IMR-90 (cell line): ENCODE measurements at regions not wholly inside any gene's neighbourhood (a gene's known extent, or its start where the extent isn't known, plus 50 kb on each side); places are given as distances from the start of the nearest gene placed in this dataset.

Experiments
- ATAC-seq: fragments of 200-7000 bp; cut with Tn5 transposase; 2 replicates; pipeline ENCODE4 v1.9.1; 2020; ENCODE audit warnings: low read depth, mild to moderate bottlenecking, moderate library complexity
- BruUV-seq: library from RNA; stranded (reverse); fragments of 400-500 nt; replicated peaks from 2 replicates; lab custom pipeline; 2021; lab: Mats Ljungman, UMichigan
- CTCF ChIA-PET: fragments of 300-600 bp; formaldehyde crosslinking; extraction: SDS; loops from one replicate; lab custom pipeline; 2021; ENCODE audit warnings: antibody characterized with exemption; lab: Yijun Ruan, JAX
- POLR2A ChIA-PET: fragments of 300-600 bp; sonication (Branson Sonifier 250); formaldehyde crosslinking; loops from one replicate; lab custom pipeline; 2022; ENCODE audit warnings: antibody characterized with exemption; ENCODE audit not compliant: unreplicated experiment; lab: Charles Lee
- DNase-seq: peaks from one replicate; pipeline ENCODE4 v3.0.0; 2013
- H2AFZ ChIP-seq: replicated peaks from 2 replicates; pipeline ENCODE3; 2013; ENCODE audit warnings: low read length, mild to moderate bottlenecking; ENCODE audit not compliant: poor library complexity
- H2AK5ac ChIP-seq: 2 replicates; pipeline ENCODE4 v1.6.1; 2013; ENCODE audit warnings: low read depth, low read length, inconsistent platforms
- H2AK9ac ChIP-seq: replicated peaks from 2 replicates; pipeline ENCODE3; 2013; ENCODE audit warnings: mild to moderate bottlenecking, low read depth, low read length, moderate library complexity; ENCODE audit not compliant: poor library complexity
- H2BK120ac ChIP-seq: 2 replicates; pipeline ENCODE4 v1.6.1; 2013; ENCODE audit warnings: low read depth, low read length, inconsistent platforms
- H2BK15ac ChIP-seq: 3 replicates; pipeline ENCODE4 v1.6.1; 2013; ENCODE audit warnings: low read depth, low read length, inconsistent platforms
- H2BK20ac ChIP-seq: 2 replicates; pipeline ENCODE4 v1.6.1; 2013; ENCODE audit warnings: low read depth, mild to moderate bottlenecking, inconsistent platforms, low read length, moderate library complexity
- H2BK5ac ChIP-seq: 2 replicates; pipeline ENCODE4 v1.6.1; 2013; ENCODE audit warnings: mild to moderate bottlenecking, low read depth, low read length, inconsistent platforms; ENCODE audit not compliant: poor library complexity, severe bottlenecking
- H3K14ac ChIP-seq: replicated peaks from 2 replicates; pipeline ENCODE4 v1.6.1; 2013; ENCODE audit warnings: low read depth, low read length, inconsistent platforms
- H3K18ac ChIP-seq: 2 replicates; pipeline ENCODE4 v1.6.1; 2013; ENCODE audit warnings: low read depth, low read length, control low read depth
- H3K23ac ChIP-seq: 2 replicates; pipeline ENCODE4 v1.6.1; 2013; ENCODE audit warnings: low read depth, low read length, inconsistent platforms
- H3K27ac ChIP-seq: 2 replicates; pipeline ENCODE4 v1.5.1; 2013; ENCODE audit warnings: mild to moderate bottlenecking, control low read depth, low read length; ENCODE audit not compliant: insufficient read depth
- H3K27me3 ChIP-seq: 2 replicates; pipeline ENCODE4 v1.6.1; 2013; ENCODE audit warnings: low read length; ENCODE audit not compliant: control insufficient read depth, insufficient read depth
- H3K36me3 ChIP-seq: 2 replicates; pipeline ENCODE4 v1.6.1; 2013; ENCODE audit warnings: low read length, mixed read lengths; ENCODE audit not compliant: control insufficient read depth, insufficient read depth
- H3K4ac ChIP-seq: 2 replicates; pipeline ENCODE4 v1.6.1; 2013; ENCODE audit warnings: low read depth, low read length, inconsistent platforms
- H3K4me1 ChIP-seq: 2 replicates; pipeline ENCODE4 v1.6.1; 2013; ENCODE audit warnings: low read length, mixed read lengths; ENCODE audit not compliant: control insufficient read depth, insufficient read depth
- H3K4me2 ChIP-seq: 2 replicates; pipeline ENCODE4 v1.6.1; 2013; ENCODE audit warnings: low read depth, mild to moderate bottlenecking, control low read depth, low read length, moderate library complexity
- H3K4me3 ChIP-seq: 2 replicates; pipeline ENCODE4 v1.5.1; 2013; ENCODE audit warnings: low read depth, mild to moderate bottlenecking, control low read depth, low read length, moderate library complexity; ENCODE audit not compliant: insufficient read depth
- H3K56ac ChIP-seq: 2 replicates; pipeline ENCODE4 v1.6.1; 2013; ENCODE audit warnings: low read length, inconsistent platforms; ENCODE audit not compliant: insufficient read depth; ENCODE audit errors: extremely low read depth
- H3K79me1 ChIP-seq, 2 experiments: 2 replicates each; pipeline ENCODE4 v1.6.1; 2013; ENCODE audit warnings: low read length in 2 of 2, inconsistent platforms in 1 of 2, low read depth in 1 of 2
- H3K9ac ChIP-seq: 2 replicates; pipeline ENCODE4 v1.6.1; 2013; ENCODE audit warnings: low read depth, low read length, control low read depth
- H3K9me1 ChIP-seq: 2 replicates; pipeline ENCODE4 v1.6.1; 2013; ENCODE audit warnings: low read length, inconsistent platforms; ENCODE audit not compliant: insufficient read depth
- H3K9me3 ChIP-seq: 2 replicates; pipeline ENCODE4 v1.6.1; 2013; ENCODE audit warnings: low read length; ENCODE audit not compliant: control insufficient read depth, insufficient read depth
- H4K20me1 ChIP-seq: 2 replicates; pipeline ENCODE4 v1.6.1; 2013; ENCODE audit warnings: low read length, inconsistent platforms; ENCODE audit not compliant: insufficient read depth
- H4K5ac ChIP-seq: 2 replicates; pipeline ENCODE4 v1.6.1; 2013; ENCODE audit warnings: mild to moderate bottlenecking, low read depth, low read length, control low read depth
- H4K8ac ChIP-seq, 2 experiments: 2 replicates each; pipeline ENCODE4 v1.6.1; 2013; ENCODE audit warnings: low read depth in 2 of 2, low read length in 2 of 2, control low read depth in 1 of 2, inconsistent platforms in 1 of 2
- H4K91ac ChIP-seq: 2 replicates; pipeline ENCODE4 v1.6.1; 2013; ENCODE audit warnings: low read depth, low read length, inconsistent platforms; ENCODE audit not compliant: insufficient read depth
- BHLHE40 ChIP-seq: fragments of 150-350 bp; IDR thresholded peaks from 2 replicates; pipeline ENCODE4 v1.6.1; 2016; ENCODE audit warnings: mild to moderate bottlenecking, low read depth, low read length
- CEBPB ChIP-seq: IDR thresholded peaks from 2 replicates; pipeline ENCODE4 v1.6.1; 2012; ENCODE audit warnings: low read depth, low read length, improper control_type of control experiment
- CHD1 ChIP-seq: IDR thresholded peaks from 2 replicates; pipeline ENCODE4 v1.6.1; 2012; ENCODE audit warnings: low read depth, low read length, improper control_type of control experiment
- CTCF ChIP-seq: conservative IDR thresholded peaks from 2 replicates; pipeline ENCODE4 v1.5.1; 2012; ENCODE audit warnings: mild to moderate bottlenecking, low read depth, low read length, improper control_type of control experiment
- ELK1 ChIP-seq: fragments of 150-350 bp; IDR thresholded peaks from 2 replicates; pipeline ENCODE4 v1.6.1; 2016; ENCODE audit warnings: low read depth, mild to moderate bottlenecking, low read length, moderate library complexity, borderline replicate concordance
- FOS ChIP-seq: fragments of 150-350 bp; IDR thresholded peaks from 2 replicates; pipeline ENCODE4 v1.6.1; 2016; ENCODE audit warnings: low read depth, low read length
- MAFK ChIP-seq: IDR thresholded peaks from 2 replicates; pipeline ENCODE4 v1.6.1; 2012; ENCODE audit warnings: low read depth, low read length, improper control_type of control experiment
- MAZ ChIP-seq: IDR thresholded peaks from 2 replicates; pipeline ENCODE4 v1.6.1; 2012; ENCODE audit warnings: low read depth, mild to moderate bottlenecking, low read length, improper control_type of control experiment, moderate library complexity, borderline replicate concordance
- MXI1 ChIP-seq: IDR thresholded peaks from 2 replicates; pipeline ENCODE4 v1.6.1; 2012; ENCODE audit warnings: low read depth, mild to moderate bottlenecking, low read length, moderate library complexity, borderline replicate concordance
- NFE2L2 ChIP-seq: fragments of 150-350 bp; IDR thresholded peaks from 2 replicates; pipeline ENCODE4 v1.6.1; 2016; ENCODE audit warnings: low read depth, mild to moderate bottlenecking, low read length
- POLR2A ChIP-seq: IDR thresholded peaks from 2 replicates; pipeline ENCODE4 v1.6.1; 2012; ENCODE audit warnings: mild to moderate bottlenecking, low read depth, low read length
- RAD21 ChIP-seq: IDR thresholded peaks from 2 replicates; pipeline ENCODE4 v1.6.1; 2012; ENCODE audit warnings: low read length, improper control_type of control experiment
- RCOR1 ChIP-seq: IDR thresholded peaks from 2 replicates; pipeline ENCODE4 v1.6.1; 2012; ENCODE audit warnings: mild to moderate bottlenecking, low read length, improper control_type of control experiment; ENCODE audit not compliant: insufficient replicate concordance
- RFX5 ChIP-seq: IDR thresholded peaks from 2 replicates; pipeline ENCODE4 v1.8.0; 2012; ENCODE audit warnings: low read depth, mild to moderate bottlenecking, low read length, moderate library complexity
- SMC3 ChIP-seq: fragments of 150-350 bp; IDR thresholded peaks from 2 replicates; pipeline ENCODE4 v1.6.1; 2016; ENCODE audit warnings: low read depth, mild to moderate bottlenecking, antibody characterized with exemption, low read length, moderate library complexity
- USF2 ChIP-seq: fragments of 150-350 bp; IDR thresholded peaks from 2 replicates; pipeline ENCODE4 v1.6.1; 2017; ENCODE audit warnings: mild to moderate bottlenecking, antibody characterized with exemption, low read length, low read depth
- WGBS, 2 experiments: methylation state at CpG; one replicate each; pipeline versions ENCODE4 v1.1.5 to v1.1.7; 2013; ENCODE audit warnings: missing lambda C conversion rate in 2 of 2; ENCODE audit not compliant: insufficient read length in 1 of 2; ENCODE audit errors: extremely low coverage in 2 of 2; 5-methylcytosine and 5-hydroxymethylcytosine counted together
- dilution Hi-C: fragments of 300-500 bp; cut with HindIII; formaldehyde crosslinking; loops from one replicate; pipeline ENCODE4 v1.14.3; 2018; ENCODE audit warnings: low sequenced_read_pairs; ENCODE audit not compliant: unreplicated experiment
- in situ Hi-C: fragments of 300-500 bp; cut with MboI; formaldehyde crosslinking; loops from 3 replicates; pipeline ENCODE4 v1.14.3; 2019; ENCODE audit warnings: low sequenced_read_pairs, inconsistent platforms, mixed read lengths
- intact Hi-C: fragments of 100-400 bp; cut with micrococcal nuclease; formaldehyde crosslinking; loops from 2 replicates; pipeline ENCODE4 v1.10.0; 2022

- in situ Hi-C loops: loop anchor here (25.0 kb wide), 1 partner anchor 466 kb away; the partner anchor contains the start of gene FOXF2
- no peak overlapping the region for H3K9ac ChIP-seq
- peaks cover 17% of the 10 kb centered on the region for H3K9me3 ChIP-seq
- no peak overlapping the region for H2BK15ac ChIP-seq
- intact Hi-C loops: no loop called here
- dilution Hi-C loops: no loop called here
- no peak overlapping the region for H3K27ac ChIP-seq
- WGBS, 2 experiments: no CpG with 5 or more reads among the region's 4 CpGs
- no peak overlapping the region for H2AK5ac ChIP-seq
- H4K20me1 ChIP-seq: no peaks in the 10 kb centered on the region
- CTCF ChIA-PET: no interaction called here
- H4K5ac ChIP-seq: no peak overlapping the region
- H3K79me1 ChIP-seq: no peaks in the 10 kb centered on the region
- H3K4me3 ChIP-seq: no peak overlapping the region
- H3K4me2 ChIP-seq: no peak overlapping the region
- no peaks in the 10 kb centered on the region for H3K9me1 ChIP-seq
- no peak overlapping the region for H3K4ac ChIP-seq
- DNase-seq: no peak
- no peak overlapping the region for H2BK20ac ChIP-seq
- no peak overlapping the region for H3K23ac ChIP-seq
- H3K4me1 ChIP-seq: no peaks in the 10 kb centered on the region
- BruUV-seq: no TSS peak
- no peak overlapping the region for H3K18ac ChIP-seq
- no peaks in the 10 kb centered on the region for H3K36me3 ChIP-seq
- H3K14ac ChIP-seq: no peak overlapping the region
- H2AK9ac ChIP-seq: no peak overlapping the region
- no peak overlapping the region for H4K8ac ChIP-seq
- TF ChIP-seq CEBPB (no peak), USF2 (no peak), ELK1 (no peak), MAFK (no peak), BHLHE40 (no peak), SMC3 (no peak), RCOR1 (no peak), CHD1 (no peak), MXI1 (no peak), FOS (no peak), MAZ (no peak), RFX5 (no peak), NFE2L2 (no peak), POLR2A (no peak), CTCF (no peak), RAD21 (no peak)
- no peak overlapping the region for H2BK120ac ChIP-seq
- no peak overlapping the region for H2AFZ ChIP-seq
- no peak for ATAC-seq
- peaks cover 9% of the 10 kb centered on the region; the same call in 1 of the 2 replicates for H3K27me3 ChIP-seq
- POLR2A ChIA-PET: no interaction called here
- H2BK5ac ChIP-seq: no peak overlapping the region
- no peak overlapping the region for H3K56ac ChIP-seq
- no peak overlapping the region for H4K91ac ChIP-seq
These were observed 228.5 kb upstream of the EXOC2 start for GRCh38 chr6:921400-921799.
